Naive thymus-derived CD4-positive, alpha-beta T cell (primary cell): ENCODE measurements at regions not wholly inside any gene's neighbourhood (a gene's known extent, or its start where the extent isn't known, plus 50 kb on each side); places are given as distances from the start of the nearest gene placed in this dataset.

Experiments
- ATAC-seq: fragments of 150-1000 bp; cut with Tn5 transposase; 2 replicates; pipeline ENCODE4 v1.10.0; 2021; ENCODE audit warnings: mild to moderate bottlenecking, moderate library complexity
- CTCF ChIA-PET: fragments of 350-600 bp; sonication (Branson Sonifier 250); formaldehyde crosslinking; loops from one replicate; lab custom pipeline; 2021; ENCODE audit warnings: antibody characterized with exemption; lab: Charles Lee
- POLR2A ChIA-PET: fragments of 350-600 bp; sonication (Branson Sonifier 250); formaldehyde crosslinking; loops from one replicate; lab custom pipeline; 2021; ENCODE audit warnings: antibody characterized with exemption, inconsistent platforms; lab: Charles Lee
- DNase-seq, 9 donors: peaks; one replicate each; pipeline versions ENCODE4 v3.0.0 to v3.0.0-alpha.2; 2020 to 2022; ENCODE audit warnings: mixed read lengths in 1 of 9
- H3K27ac ChIP-seq: one replicate; pipeline ENCODE4 v1.7.0; 2013; ENCODE audit warnings: mild to moderate bottlenecking, low read depth, low read length, moderate library complexity
- H3K27me3 ChIP-seq, 2 donors: one replicate each; pipeline ENCODE4 v1.7.0; 2013; ENCODE audit warnings: low read length in 2 of 2, mild to moderate bottlenecking in 2 of 2, moderate library complexity in 2 of 2; ENCODE audit not compliant: control insufficient read depth in 2 of 2, insufficient read depth in 2 of 2
- H3K36me3 ChIP-seq, 3 experiments: 1 replicate in 2 of 3; 2 replicates in 1 of 3; pipeline ENCODE4 v1.7.0; 2013; ENCODE audit warnings: low read length in 3 of 3, mild to moderate bottlenecking in 3 of 3, moderate library complexity in 1 of 3; ENCODE audit not compliant: insufficient read depth in 3 of 3, control insufficient read depth in 2 of 3
- H3K4me1 ChIP-seq, 2 donors: one replicate each; pipeline ENCODE4 v1.7.0; 2013; ENCODE audit warnings: low read length in 2 of 2, mild to moderate bottlenecking in 2 of 2, moderate library complexity in 1 of 2; ENCODE audit not compliant: control insufficient read depth in 2 of 2, insufficient read depth in 2 of 2
- H3K4me3 ChIP-seq: 2 replicates; pipeline ENCODE4 v1.7.0; 2013; ENCODE audit warnings: mild to moderate bottlenecking, low read length
- H3K9me3 ChIP-seq, 3 experiments: 1 replicate in 2 of 3; 2 replicates in 1 of 3; pipeline ENCODE4 v1.7.0; 2013; ENCODE audit warnings: low read length in 3 of 3; ENCODE audit not compliant: control insufficient read depth in 2 of 3
- H3K27ac Mint-ChIP-seq, 9 donors: one replicate each; pipeline ENCODE4 v1.8.0; 2020 to 2022; ENCODE audit warnings: mixed read lengths in 9 of 9, mild to moderate bottlenecking in 8 of 9, moderate library complexity in 5 of 9, inconsistent platforms in 2 of 9
- H3K27me3 Mint-ChIP-seq, 5 donors: one replicate each; pipeline ENCODE4 v1.8.0; 2021 to 2022; ENCODE audit warnings: mixed read lengths in 5 of 5, mild to moderate bottlenecking in 1 of 5
- H3K36me3 Mint-ChIP-seq, 5 donors: one replicate each; pipeline ENCODE4 v1.8.0; 2020 to 2022; ENCODE audit warnings: mixed read lengths in 5 of 5, mild to moderate bottlenecking in 3 of 5, inconsistent platforms in 1 of 5
- H3K4me1 Mint-ChIP-seq, 7 donors: one replicate each; pipeline ENCODE4 v1.8.0; 2020 to 2022; ENCODE audit warnings: mixed read lengths in 7 of 7, mild to moderate bottlenecking in 3 of 7, inconsistent platforms in 1 of 7
- H3K4me3 Mint-ChIP-seq, 10 donors: one replicate each; pipeline ENCODE4 v1.8.0; 2020 to 2022; ENCODE audit warnings: mild to moderate bottlenecking in 10 of 10, mixed read lengths in 10 of 10, moderate library complexity in 6 of 10, inconsistent platforms in 2 of 10
- H3K9me3 Mint-ChIP-seq, 11 donors: one replicate each; pipeline ENCODE4 v1.8.0; 2020 to 2022; ENCODE audit warnings: mixed read lengths in 11 of 11, mild to moderate bottlenecking in 4 of 11, inconsistent platforms in 1 of 11, moderate library complexity in 1 of 11
- intact Hi-C, 2 donors: fragments of 100-400 bp; cut with micrococcal nuclease; formaldehyde crosslinking; loops; one replicate each; pipeline ENCODE4 v1.15.1; 2023

GRCh38 chr22:49480896-49481658 lies 346.6 kb downstream of the BRD1 start:
- H3K36me3 Mint-ChIP-seq = peaks cover 3 to 23% (median 8%) of the 10 kb centered on the region in 5 donors
- H3K4me1 Mint-ChIP-seq = peaks cover 0 to 7% (median 0%) of the 10 kb centered on the region in 7 donors
- peak overlapping the region in 1 of 10 donors; percentile 27 for H3K4me3 Mint-ChIP-seq
- POLR2A ChIA-PET = no interaction called here
- intact Hi-C loops = no loop called here
- Histone ChIP-seq H3K27me3 (no peaks in the 10 kb centered on the region), H3K4me1 (no peaks in the 10 kb centered on the region), H3K27ac (no peak overlapping the region), H3K4me3 (no peak overlapping the region), H3K9me3 (no peaks in the 10 kb centered on the region), H3K36me3 (no peaks in the 10 kb centered on the region)
- DNase-seq (no peak), ATAC-seq (no peak)
- CTCF ChIA-PET = no interaction called here
- peaks cover 0 to 19% (median 3%) of the 10 kb centered on the region in 5 donors for H3K27me3 Mint-ChIP-seq
- peaks cover 0 to 11% (median 3%) of the 10 kb centered on the region in 11 donors for H3K9me3 Mint-ChIP-seq
- peak overlapping the region in 1 of 9 donors; percentile 41 for H3K27ac Mint-ChIP-seq

DNA sequence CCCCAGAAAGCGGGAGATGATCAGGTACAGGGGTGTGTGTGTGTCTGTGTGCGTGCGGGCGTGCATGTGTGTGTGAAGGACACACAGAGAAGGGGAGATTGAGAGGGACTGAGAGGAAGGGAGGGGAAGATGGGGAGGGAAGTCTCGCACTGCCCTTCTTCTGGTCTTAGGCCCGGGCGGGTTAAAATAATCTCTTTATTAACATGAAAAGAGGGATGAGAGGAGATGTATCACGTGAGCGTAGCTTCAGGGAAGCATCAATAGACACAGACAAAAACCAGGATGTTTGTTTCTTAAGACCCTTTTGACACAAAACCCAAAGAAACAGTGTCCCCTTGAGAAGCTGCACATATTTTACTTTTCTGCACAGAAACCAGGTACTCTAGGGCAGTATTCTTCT lies 347.3 kb downstream of the BRD1 start:
- Mint-ChIP-seq H3K4me1 (peaks cover 0 to 7% (median 0%) of the 10 kb centered on the region in 7 donors), H3K27ac (no peak overlapping the region)
- ATAC-seq = no peak

GRCh38 chr22:49479566-49479965 lies 348.1 kb downstream of the BRD1 start:
- intact Hi-C loops = no loop called here

More for the DNA sequence above, 347.3 kb downstream of the BRD1 start:
- intact Hi-C loops = no loop called here
- Mint-ChIP-seq H3K36me3 (peaks cover 3 to 24% (median 9%) of the 10 kb centered on the region in 5 donors), H3K4me3 (no peak overlapping the region), H3K27me3 (peaks cover 0 to 19% (median 3%) of the 10 kb centered on the region in 5 donors), H3K9me3 (peaks cover 0 to 13% (median 3%) of the 10 kb centered on the region in 11 donors)
- Histone ChIP-seq H3K9me3 (no peaks in the 10 kb centered on the region), H3K4me3 (no peak overlapping the region), H3K27me3 (no peaks in the 10 kb centered on the region), H3K27ac (no peak overlapping the region), H3K4me1 (no peaks in the 10 kb centered on the region), H3K36me3 (no peaks in the 10 kb centered on the region)
- CTCF ChIA-PET = no interaction called here
- POLR2A ChIA-PET = no interaction called here
- no peak for DNase-seq

DNA sequence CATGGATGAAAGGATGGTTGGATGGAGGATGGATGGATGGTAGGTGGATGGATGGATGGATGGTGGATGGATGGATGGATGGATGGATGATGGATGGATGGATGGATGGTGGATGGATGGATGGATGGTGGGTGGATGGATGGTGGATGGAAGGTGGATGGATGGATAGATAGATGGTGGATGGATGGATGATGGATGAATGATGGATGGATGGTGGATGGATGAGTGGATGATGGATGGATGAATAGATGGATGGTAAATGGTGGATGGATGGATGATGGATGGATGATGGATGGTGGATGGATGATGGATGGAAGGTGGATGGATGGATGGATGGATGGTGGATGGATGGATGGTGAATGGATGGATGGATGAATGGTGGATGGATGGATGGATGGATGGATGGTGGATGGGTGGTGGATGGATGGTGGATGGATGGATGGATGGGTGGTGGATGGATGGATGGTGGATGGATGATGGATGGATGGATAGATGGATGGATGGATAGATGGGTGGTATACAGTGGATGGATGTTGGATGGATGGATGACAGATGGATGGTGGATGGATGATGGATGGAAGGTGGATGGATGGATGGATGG lies 350.8 kb downstream of the BRD1 start:
- no peaks in the 10 kb centered on the region for H3K36me3 ChIP-seq
- ChIA-PET POLR2A (no interaction called here), CTCF (no interaction called here)
- no peak for DNase-seq
- H3K9me3 Mint-ChIP-seq = peaks cover 0 to 13% (median 3%) of the 10 kb centered on the region in 11 donors
- H3K36me3 Mint-ChIP-seq = peaks cover 3 to 30% (median 9%) of the 10 kb centered on the region in 5 donors
- no peak overlapping the region for H3K27ac ChIP-seq
- intact Hi-C loops = no loop called here
- no peak overlapping the region for H3K4me3 ChIP-seq
- peak overlapping the region in 1 of 9 donors; percentile 42 for H3K27ac Mint-ChIP-seq
- H3K4me1 Mint-ChIP-seq = peaks cover 0 to 4% (median 0%) of the 10 kb centered on the region in 7 donors
- peaks cover 0 to 16% (median 3%) of the 10 kb centered on the region in 5 donors for H3K27me3 Mint-ChIP-seq
- H3K9me3 ChIP-seq = no peaks in the 10 kb centered on the region
- H3K4me3 Mint-ChIP-seq = peak overlapping the region in 1 of 10 donors; percentile 11
- H3K4me1 ChIP-seq = no peaks in the 10 kb centered on the region
- no peak for ATAC-seq
- H3K27me3 ChIP-seq = no peaks in the 10 kb centered on the region

More at GRCh38 chr22:49479566-49479965, 348.1 kb downstream of the BRD1 start:
- peaks cover 0 to 22% (median 3%) of the 10 kb centered on the region in 5 donors for H3K27me3 Mint-ChIP-seq
- no peaks in the 10 kb centered on the region for H3K4me1 ChIP-seq
- peaks cover 0 to 5% (median 0%) of the 10 kb centered on the region in 7 donors for H3K4me1 Mint-ChIP-seq
- no peaks in the 10 kb centered on the region for H3K27me3 ChIP-seq
- H3K4me3 ChIP-seq = no peak overlapping the region
- no peaks in the 10 kb centered on the region for H3K9me3 ChIP-seq
- H3K36me3 ChIP-seq = no peaks in the 10 kb centered on the region
- no peak overlapping the region for H3K4me3 Mint-ChIP-seq
- peak overlapping the region in 1 of 9 donors; percentile 48 for H3K27ac Mint-ChIP-seq
- CTCF ChIA-PET = no interaction called here
- POLR2A ChIA-PET = interaction anchor here (0.6 kb wide), 1 partner anchor 178 kb away, joined by 3 read pairs; no protein-coding TSS in a partner anchor
- peaks cover 0 to 13% (median 3%) of the 10 kb centered on the region in 11 donors for H3K9me3 Mint-ChIP-seq
- no peak for ATAC-seq
- H3K36me3 Mint-ChIP-seq = peaks cover 3 to 24% (median 9%) of the 10 kb centered on the region in 5 donors
- DNase-seq = no peak
- no peak overlapping the region for H3K27ac ChIP-seq

DNA sequence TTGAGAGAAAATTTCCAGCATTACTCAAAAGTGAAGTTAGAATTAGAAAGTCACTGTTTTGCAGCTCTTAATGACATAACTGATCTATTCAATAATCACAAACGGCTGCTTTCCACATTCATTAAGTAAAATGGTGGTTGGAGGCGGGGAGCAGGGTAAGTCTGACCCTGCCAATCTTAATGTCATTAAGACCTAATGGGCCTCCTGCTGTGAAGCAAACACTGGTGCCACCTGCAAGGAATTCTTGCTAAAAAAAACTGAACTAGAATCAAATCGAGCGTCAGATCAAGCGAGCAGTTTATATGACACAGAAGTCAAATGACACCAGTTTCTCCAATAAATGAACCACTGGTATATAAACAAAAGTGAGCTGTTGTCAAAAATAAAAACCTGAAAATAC lies 351.5 kb downstream of the BRD1 start:
- H3K36me3 ChIP-seq = no peaks in the 10 kb centered on the region
- Mint-ChIP-seq H3K9me3 (peaks cover 0 to 13% (median 3%) of the 10 kb centered on the region in 11 donors), H3K4me3 (no peak overlapping the region), H3K27ac (no peak overlapping the region), H3K36me3 (peaks cover 3 to 30% (median 9%) of the 10 kb centered on the region in 5 donors), H3K27me3 (peaks cover 0 to 10% (median 0%) of the 10 kb centered on the region in 5 donors), H3K4me1 (peaks cover 0 to 4% (median 0%) of the 10 kb centered on the region in 7 donors)
- H3K27me3 ChIP-seq = no peaks in the 10 kb centered on the region
- DNase-seq (no peak), ATAC-seq (no peak)
- ChIA-PET CTCF (no interaction called here), POLR2A (no interaction called here)
- H3K27ac ChIP-seq = no peak overlapping the region
- intact Hi-C loops = no loop called here
- no peaks in the 10 kb centered on the region for H3K9me3 ChIP-seq
- H3K4me1 ChIP-seq = no peaks in the 10 kb centered on the region
- H3K4me3 ChIP-seq = no peak overlapping the region

DNA sequence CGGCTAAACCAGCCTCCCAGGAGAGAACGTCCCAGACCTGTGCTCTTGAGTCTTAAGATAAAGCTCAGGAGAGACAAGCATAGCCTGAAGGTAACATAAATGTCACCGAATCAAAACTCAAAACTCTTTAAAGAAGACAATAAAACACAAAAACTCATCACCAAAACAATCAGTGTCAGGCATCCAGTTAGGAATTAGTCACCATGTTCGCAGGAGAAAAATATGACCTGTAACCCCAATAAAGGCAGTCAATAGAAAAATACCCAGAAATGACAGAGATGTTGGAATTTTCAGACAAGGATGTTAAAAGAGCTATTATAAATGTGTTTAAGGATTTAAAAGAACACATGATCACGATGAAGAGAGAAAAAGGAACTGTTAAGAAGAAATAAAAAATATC lies 352.4 kb downstream of the BRD1 start:
- Mint-ChIP-seq H3K4me3 (no peak overlapping the region), H3K9me3 (peaks cover 0 to 13% (median 3%) of the 10 kb centered on the region in 11 donors), H3K27ac (no peak overlapping the region), H3K27me3 (peaks cover 0 to 5% (median 0%) of the 10 kb centered on the region in 5 donors), H3K4me1 (peaks cover 0 to 4% (median 0%) of the 10 kb centered on the region in 7 donors), H3K36me3 (peaks cover 3 to 30% (median 9%) of the 10 kb centered on the region in 5 donors)
- CTCF ChIA-PET = interaction anchor here (0.6 kb wide), 1 partner anchor 252 kb away, joined by 3 read pairs; no protein-coding TSS in a partner anchor
- Histone ChIP-seq H3K4me3 (no peak overlapping the region), H3K9me3 (no peaks in the 10 kb centered on the region), H3K27me3 (no peaks in the 10 kb centered on the region), H3K27ac (no peak overlapping the region), H3K4me1 (no peaks in the 10 kb centered on the region), H3K36me3 (no peaks in the 10 kb centered on the region)
- ATAC-seq (no peak), DNase-seq (no peak)
- POLR2A ChIA-PET = no interaction called here
- intact Hi-C loops = no loop called here
